ENCODE measurements at regions not wholly inside any gene's neighbourhood (a gene's known extent, or its start where the extent isn't known, plus 50 kb on each side); places are given as distances from the start of the nearest gene placed in this dataset.

GRCh38 chr4:104066533-104066932, 346.7 kb upstream of the TACR3 start:
- CTCF ChIA-PET (ENCODE audit: partially characterized antibody): no interaction called here
- H3K36me3 Mint-ChIP-seq: no peaks in the 10 kb centered on the region

GRCh38 chr4:104064646-104065577, 345.1 kb upstream of the TACR3 start:
- Histone ChIP-seq H3K27me3 (ENCODE audit: insufficient read depth, low read length) (no peaks in the 10 kb centered on the region), H3K4me1 (ENCODE audit: insufficient read depth, low read length) (no peaks in the 10 kb centered on the region), H3K36me3 (ENCODE audit: insufficient read depth, low read length) (no peaks in the 10 kb centered on the region), H3K4me3 (ENCODE audit: low read length in 2 of 2) (no peak overlapping the region), H3K27ac (ENCODE audit: low read depth, low read length) (no peak overlapping the region), H3K9me3 (ENCODE audit: control insufficient read depth in 1 of 2, low read length in 2 of 2) (no peaks in the 10 kb centered on the region)
- Mint-ChIP-seq H3K4me3 (no peak overlapping the region), H3K9me3 (no peaks in the 10 kb centered on the region), H3K4me1 (no peaks in the 10 kb centered on the region), H3K36me3 (no peaks in the 10 kb centered on the region), H3K27ac (no peak overlapping the region), H3K27me3 (no peaks in the 10 kb centered on the region)
- ChIA-PET CTCF (ENCODE audit: partially characterized antibody) (no interaction called here), POLR2A (ENCODE audit: partially characterized antibody) (no interaction called here)
- intact Hi-C loops (cut with micrococcal nuclease): no loop called here
- DNase-seq: no peak

More at GRCh38 chr4:104066533-104066932, 346.7 kb upstream of the TACR3 start:
- Histone ChIP-seq H3K9me3 (ENCODE audit: control insufficient read depth in 1 of 2, low read length in 2 of 2) (no peaks in the 10 kb centered on the region), H3K36me3 (ENCODE audit: insufficient read depth, low read length) (no peaks in the 10 kb centered on the region), H3K27ac (ENCODE audit: low read depth, low read length) (no peak overlapping the region), H3K4me3 (ENCODE audit: low read length in 2 of 2) (no peak overlapping the region), H3K4me1 (ENCODE audit: insufficient read depth, low read length) (no peaks in the 10 kb centered on the region), H3K27me3 (ENCODE audit: insufficient read depth, low read length) (no peaks in the 10 kb centered on the region)
- no peak for DNase-seq
- Mint-ChIP-seq H3K27ac (no peak overlapping the region), H3K4me1 (no peaks in the 10 kb centered on the region), H3K9me3 (peaks cover 0 to 1% (median 0%) of the 10 kb centered on the region in 8 donors), H3K27me3 (no peaks in the 10 kb centered on the region), H3K4me3 (no peak overlapping the region)
- intact Hi-C loops (cut with micrococcal nuclease): no loop called here
- POLR2A ChIA-PET (ENCODE audit: partially characterized antibody): no interaction called here

GRCh38 chr4:104063341-104063740, 343.6 kb upstream of the TACR3 start:
- DNase-seq: no peak
- intact Hi-C loops (cut with micrococcal nuclease): no loop called here
- H3K9me3 ChIP-seq (ENCODE audit: control insufficient read depth in 1 of 2, low read length in 2 of 2): no peaks in the 10 kb centered on the region
- Mint-ChIP-seq H3K4me1 (no peaks in the 10 kb centered on the region), H3K36me3 (no peaks in the 10 kb centered on the region), H3K27ac (no peak overlapping the region), H3K27me3 (no peaks in the 10 kb centered on the region), H3K9me3 (no peaks in the 10 kb centered on the region), H3K4me3 (no peak overlapping the region)
- H3K27ac ChIP-seq (ENCODE audit: low read depth, low read length): no peak overlapping the region
- H3K4me1 ChIP-seq (ENCODE audit: insufficient read depth, low read length): no peaks in the 10 kb centered on the region
- CTCF ChIA-PET (ENCODE audit: partially characterized antibody): no interaction called here
- no peak overlapping the region for H3K4me3 ChIP-seq (ENCODE audit: low read length in 2 of 2)
- POLR2A ChIA-PET (ENCODE audit: partially characterized antibody): no interaction called here
- H3K27me3 ChIP-seq (ENCODE audit: insufficient read depth, low read length): no peaks in the 10 kb centered on the region
- H3K36me3 ChIP-seq (ENCODE audit: insufficient read depth, low read length): no peaks in the 10 kb centered on the region

GRCh38 chr4:104044369-104044768, 324.6 kb upstream of the TACR3 start:
- no peaks in the 10 kb centered on the region for H3K36me3 Mint-ChIP-seq
- DNase-seq: no peak
- Histone ChIP-seq H3K27ac (ENCODE audit: low read depth, low read length) (no peak overlapping the region), H3K36me3 (ENCODE audit: insufficient read depth, low read length) (no peaks in the 10 kb centered on the region), H3K9me3 (ENCODE audit: control insufficient read depth in 1 of 2, low read length in 2 of 2) (no peaks in the 10 kb centered on the region), H3K4me1 (ENCODE audit: insufficient read depth, low read length) (no peaks in the 10 kb centered on the region), H3K4me3 (ENCODE audit: low read length in 2 of 2) (no peak overlapping the region), H3K27me3 (ENCODE audit: insufficient read depth, low read length) (no peaks in the 10 kb centered on the region)
- H3K27ac Mint-ChIP-seq: no peak overlapping the region
- POLR2A ChIA-PET (ENCODE audit: partially characterized antibody): no interaction called here
- no peaks in the 10 kb centered on the region for H3K27me3 Mint-ChIP-seq
- H3K4me3 Mint-ChIP-seq: no peak overlapping the region
- CTCF ChIA-PET (ENCODE audit: partially characterized antibody): no interaction called here
- intact Hi-C loops (cut with micrococcal nuclease): no loop called here
- H3K9me3 Mint-ChIP-seq: peaks cover 0 to 3% (median 2%) of the 10 kb centered on the region in 8 donors
- no peaks in the 10 kb centered on the region for H3K4me1 Mint-ChIP-seq

- Mint-ChIP-seq H3K27ac (no peak overlapping the region), H3K9me3 (peaks cover 0 to 6% (median 4%) of the 10 kb centered on the region in 8 donors), H3K27me3 (no peaks in the 10 kb centered on the region), H3K4me1 (no peaks in the 10 kb centered on the region), H3K4me3 (no peak overlapping the region), H3K36me3 (no peaks in the 10 kb centered on the region)
- POLR2A ChIA-PET (ENCODE audit: partially characterized antibody): no interaction called here
- H3K4me1 ChIP-seq (ENCODE audit: insufficient read depth, low read length): no peaks in the 10 kb centered on the region
- H3K9me3 ChIP-seq (ENCODE audit: control insufficient read depth in 1 of 2, low read length in 2 of 2): no peaks in the 10 kb centered on the region
- no peak overlapping the region for H3K4me3 ChIP-seq (ENCODE audit: low read length in 2 of 2)
- intact Hi-C loops (cut with micrococcal nuclease): no loop called here
- no peak for DNase-seq
- H3K27ac ChIP-seq (ENCODE audit: low read depth, low read length): no peak overlapping the region
- H3K36me3 ChIP-seq (ENCODE audit: insufficient read depth, low read length): no peaks in the 10 kb centered on the region
- no peaks in the 10 kb centered on the region for H3K27me3 ChIP-seq (ENCODE audit: insufficient read depth, low read length)
- CTCF ChIA-PET (ENCODE audit: partially characterized antibody): no interaction called here
Observed at GRCh38 chr4:104032896-104033295, 313.1 kb upstream of the TACR3 start.

GRCh38 chr4:104025251-104025650, 305.5 kb upstream of the TACR3 start:
- Histone ChIP-seq H3K4me3 (ENCODE audit: low read length in 2 of 2) (no peak overlapping the region), H3K36me3 (ENCODE audit: insufficient read depth, low read length) (no peaks in the 10 kb centered on the region), H3K27ac (ENCODE audit: low read depth, low read length) (no peak overlapping the region), H3K9me3 (ENCODE audit: control insufficient read depth in 1 of 2, low read length in 2 of 2) (no peaks in the 10 kb centered on the region), H3K4me1 (ENCODE audit: insufficient read depth, low read length) (no peaks in the 10 kb centered on the region), H3K27me3 (ENCODE audit: insufficient read depth, low read length) (no peaks in the 10 kb centered on the region)
- DNase-seq: no peak
- Mint-ChIP-seq H3K9me3 (peaks cover 0 to 6% (median 0%) of the 10 kb centered on the region in 8 donors), H3K4me3 (no peak overlapping the region), H3K27ac (no peak overlapping the region), H3K4me1 (no peaks in the 10 kb centered on the region), H3K36me3 (no peaks in the 10 kb centered on the region), H3K27me3 (no peaks in the 10 kb centered on the region)
- ChIA-PET CTCF (ENCODE audit: partially characterized antibody) (no interaction called here), POLR2A (ENCODE audit: partially characterized antibody) (no interaction called here)
- intact Hi-C loops (cut with micrococcal nuclease): no loop called here

GRCh38 chr4:104022831-104023230, 303.0 kb upstream of the TACR3 start:
- CTCF ChIA-PET (ENCODE audit: partially characterized antibody): no interaction called here
- no peaks in the 10 kb centered on the region for H3K27me3 Mint-ChIP-seq
- Histone ChIP-seq H3K9me3 (ENCODE audit: control insufficient read depth in 1 of 2, low read length in 2 of 2) (no peaks in the 10 kb centered on the region), H3K27me3 (ENCODE audit: insufficient read depth, low read length) (no peaks in the 10 kb centered on the region), H3K36me3 (ENCODE audit: insufficient read depth, low read length) (no peaks in the 10 kb centered on the region), H3K4me1 (ENCODE audit: insufficient read depth, low read length) (no peaks in the 10 kb centered on the region), H3K27ac (ENCODE audit: low read depth, low read length) (no peak overlapping the region), H3K4me3 (ENCODE audit: low read length in 2 of 2) (no peak overlapping the region)
- H3K36me3 Mint-ChIP-seq: no peaks in the 10 kb centered on the region
- DNase-seq: no peak
- peaks cover 0 to 5% (median 0%) of the 10 kb centered on the region in 8 donors for H3K9me3 Mint-ChIP-seq
- no peak overlapping the region for H3K27ac Mint-ChIP-seq
- no peaks in the 10 kb centered on the region for H3K4me1 Mint-ChIP-seq
- intact Hi-C loops (cut with micrococcal nuclease): no loop called here
- no peak overlapping the region for H3K4me3 Mint-ChIP-seq
- POLR2A ChIA-PET (ENCODE audit: partially characterized antibody): no interaction called here

Data from CD4-positive, alpha-beta memory T cell (primary cell).